Panc1 (cell line): ENCODE measurements at regions not wholly inside any gene's neighbourhood (a gene's known extent, or its start where the extent isn't known, plus 50 kb on each side); places are given as distances from the start of the nearest gene placed in this dataset.
"Not testable (repeated sequence)": the region's sequence is repeated elsewhere in the genome, so short reads cannot be mapped to it uniquely, and the experiment has no call there.

ENCODE experiments used
- ATAC-seq: fragments of 200-7000 bp; cut with Tn5 transposase; 2 replicates; pipeline ENCODE4 v1.9.1; 2020; ENCODE audit warnings: mild to moderate bottlenecking, moderate library complexity
- BruUV-seq: library from RNA; stranded (reverse); fragments of 400-500 nt; replicated peaks from 2 replicates; lab custom pipeline; 2021; lab: Mats Ljungman, UMichigan
- CTCF ChIA-PET: fragments of 300-600 bp; sonication (Branson Sonifier 250); formaldehyde crosslinking; loops from one replicate; lab custom pipeline; 2022; ENCODE audit warnings: antibody characterized with exemption; lab: Charles Lee
- POLR2A ChIA-PET: fragments of 300-600 bp; sonication (Branson Sonifier 250); formaldehyde crosslinking; loops from one replicate; lab custom pipeline; 2022; ENCODE audit warnings: antibody characterized with exemption; lab: Charles Lee
- DNase-seq: peaks from one replicate; pipeline ENCODE4 v3.0.0-alpha.2; 2010; ENCODE audit warnings: low read depth, low spot score
- H3K27ac ChIP-seq: 2 replicates; pipeline ENCODE4 v1.5.1; 2011; ENCODE audit warnings: mild to moderate bottlenecking, low read length, inconsistent platforms
- H3K27me3 ChIP-seq: fragments of 200-500 bp; sonication (Bioruptor generic); 2 replicates; pipeline ENCODE4 v1.6.0; 2014; ENCODE audit warnings: low read length, inconsistent platforms; ENCODE audit not compliant: control insufficient read depth, insufficient read depth
- H3K36me3 ChIP-seq: fragments of 200-500 bp; sonication (Bioruptor generic); 2 replicates; pipeline ENCODE4 v1.5.1; 2014; ENCODE audit warnings: inconsistent platforms, mild to moderate bottlenecking, low read length, moderate library complexity; ENCODE audit not compliant: control insufficient read depth, insufficient read depth
- H3K4me1 ChIP-seq: 2 replicates; pipeline ENCODE4 v1.5.1; 2011; ENCODE audit warnings: inconsistent platforms, mild to moderate bottlenecking, low read length, moderate library complexity; ENCODE audit not compliant: control insufficient read depth, insufficient read depth
- H3K4me3 ChIP-seq, 2 experiments: 2 replicates each; pipeline ENCODE4 v1.5.1; 2011 to 2012; ENCODE audit warnings: low read depth in 2 of 2, low read length in 2 of 2, mild to moderate bottlenecking in 2 of 2, inconsistent platforms in 1 of 2, moderate library complexity in 1 of 2
- H3K9me3 ChIP-seq: fragments of 200-500 bp; sonication (Bioruptor generic); 2 replicates; pipeline ENCODE4 v1.5.1; 2014; ENCODE audit warnings: low read depth, mild to moderate bottlenecking, inconsistent platforms, low read length, moderate library complexity; ENCODE audit not compliant: control insufficient read depth, insufficient read depth
- POLR2AphosphoS5 ChIP-seq: IDR thresholded peaks from 2 replicates; pipeline ENCODE4 v1.6.1; 2012; ENCODE audit warnings: mild to moderate bottlenecking, low read depth, low read length, moderate library complexity
- SIN3A ChIP-seq: IDR thresholded peaks from 2 replicates; pipeline ENCODE4 v1.6.1; 2012; ENCODE audit warnings: low read depth, mild to moderate bottlenecking, low read length, moderate library complexity, borderline replicate concordance; ENCODE audit not compliant: insufficient read depth
- TCF7L2 ChIP-seq: IDR thresholded peaks from 2 replicates; pipeline ENCODE4 v1.6.1; 2011; ENCODE audit warnings: mild to moderate bottlenecking, low read depth, low read length, inconsistent platforms
- in situ Hi-C: cut with HindIII; loops from 2 replicates; pipeline ENCODE4 v1.10.0; 2016; ENCODE audit warnings: low sequenced_read_pairs, low pct_unique_long_range_greater_than_20kb
- intact Hi-C: fragments of 100-400 bp; cut with micrococcal nuclease; formaldehyde crosslinking; loops from one replicate; pipeline ENCODE4 v1.10.0; 2022; ENCODE audit not compliant: unreplicated experiment
- TF ChIP-seq, protein P1 (sequence below): fragments of 450-650 bp; IDR thresholded peaks from 2 replicates; pipeline ENCODE4 v1.5.1; 2017; ENCODE audit warnings: mild to moderate bottlenecking
- TF ChIP-seq, protein P2 (sequence below), 2 experiments: IDR thresholded peaks; 2 replicates each; pipeline ENCODE4 v1.6.1; 2011 to 2012; ENCODE audit warnings: low read depth in 2 of 2, control low read depth in 1 of 2, low read length in 1 of 2, mild to moderate bottlenecking in 1 of 2, moderate library complexity in 1 of 2; ENCODE audit not compliant: insufficient read depth in 1 of 2

DNA sequence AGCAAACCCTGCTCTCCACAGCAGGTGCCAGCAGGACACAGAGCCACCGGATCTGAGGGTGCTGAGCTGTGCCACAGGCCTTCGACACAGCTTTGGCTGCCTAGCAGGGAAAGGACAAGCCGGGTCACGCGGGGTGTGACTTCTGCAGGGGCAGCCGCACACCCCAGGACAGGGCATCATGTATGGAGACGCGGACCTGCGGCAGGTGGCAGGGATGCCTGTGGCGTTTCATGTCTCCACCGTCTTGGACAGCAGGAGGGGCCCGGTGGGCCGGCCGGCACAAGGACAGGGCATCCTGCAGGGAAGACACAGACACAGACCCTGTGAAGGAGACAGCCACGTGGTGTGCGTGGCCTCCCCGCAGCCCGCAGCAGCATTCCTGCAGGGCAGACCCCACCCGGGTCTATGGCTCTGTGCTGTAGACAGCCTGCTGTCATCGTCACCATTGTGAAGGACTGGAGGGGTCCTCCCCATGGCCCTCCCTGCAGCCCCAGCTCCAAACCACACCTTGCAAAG, 109.2 kb downstream of the PDGFA start:
- no peaks in the 10 kb centered on the region for H3K4me1 ChIP-seq
- no peak overlapping the region for H3K27ac ChIP-seq
- intact Hi-C loops = no loop called here
- BruUV-seq = no TSS peak
- TF ChIP-seq POLR2AphosphoS5 (no peak), TCF7L2 (no peak), SIN3A (no peak)
- TF ChIP-seq, protein P1, sequence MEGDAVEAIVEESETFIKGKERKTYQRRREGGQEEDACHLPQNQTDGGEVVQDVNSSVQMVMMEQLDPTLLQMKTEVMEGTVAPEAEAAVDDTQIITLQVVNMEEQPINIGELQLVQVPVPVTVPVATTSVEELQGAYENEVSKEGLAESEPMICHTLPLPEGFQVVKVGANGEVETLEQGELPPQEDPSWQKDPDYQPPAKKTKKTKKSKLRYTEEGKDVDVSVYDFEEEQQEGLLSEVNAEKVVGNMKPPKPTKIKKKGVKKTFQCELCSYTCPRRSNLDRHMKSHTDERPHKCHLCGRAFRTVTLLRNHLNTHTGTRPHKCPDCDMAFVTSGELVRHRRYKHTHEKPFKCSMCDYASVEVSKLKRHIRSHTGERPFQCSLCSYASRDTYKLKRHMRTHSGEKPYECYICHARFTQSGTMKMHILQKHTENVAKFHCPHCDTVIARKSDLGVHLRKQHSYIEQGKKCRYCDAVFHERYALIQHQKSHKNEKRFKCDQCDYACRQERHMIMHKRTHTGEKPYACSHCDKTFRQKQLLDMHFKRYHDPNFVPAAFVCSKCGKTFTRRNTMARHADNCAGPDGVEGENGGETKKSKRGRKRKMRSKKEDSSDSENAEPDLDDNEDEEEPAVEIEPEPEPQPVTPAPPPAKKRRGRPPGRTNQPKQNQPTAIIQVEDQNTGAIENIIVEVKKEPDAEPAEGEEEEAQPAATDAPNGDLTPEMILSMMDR = no peak
- TF ChIP-seq, protein P2, sequence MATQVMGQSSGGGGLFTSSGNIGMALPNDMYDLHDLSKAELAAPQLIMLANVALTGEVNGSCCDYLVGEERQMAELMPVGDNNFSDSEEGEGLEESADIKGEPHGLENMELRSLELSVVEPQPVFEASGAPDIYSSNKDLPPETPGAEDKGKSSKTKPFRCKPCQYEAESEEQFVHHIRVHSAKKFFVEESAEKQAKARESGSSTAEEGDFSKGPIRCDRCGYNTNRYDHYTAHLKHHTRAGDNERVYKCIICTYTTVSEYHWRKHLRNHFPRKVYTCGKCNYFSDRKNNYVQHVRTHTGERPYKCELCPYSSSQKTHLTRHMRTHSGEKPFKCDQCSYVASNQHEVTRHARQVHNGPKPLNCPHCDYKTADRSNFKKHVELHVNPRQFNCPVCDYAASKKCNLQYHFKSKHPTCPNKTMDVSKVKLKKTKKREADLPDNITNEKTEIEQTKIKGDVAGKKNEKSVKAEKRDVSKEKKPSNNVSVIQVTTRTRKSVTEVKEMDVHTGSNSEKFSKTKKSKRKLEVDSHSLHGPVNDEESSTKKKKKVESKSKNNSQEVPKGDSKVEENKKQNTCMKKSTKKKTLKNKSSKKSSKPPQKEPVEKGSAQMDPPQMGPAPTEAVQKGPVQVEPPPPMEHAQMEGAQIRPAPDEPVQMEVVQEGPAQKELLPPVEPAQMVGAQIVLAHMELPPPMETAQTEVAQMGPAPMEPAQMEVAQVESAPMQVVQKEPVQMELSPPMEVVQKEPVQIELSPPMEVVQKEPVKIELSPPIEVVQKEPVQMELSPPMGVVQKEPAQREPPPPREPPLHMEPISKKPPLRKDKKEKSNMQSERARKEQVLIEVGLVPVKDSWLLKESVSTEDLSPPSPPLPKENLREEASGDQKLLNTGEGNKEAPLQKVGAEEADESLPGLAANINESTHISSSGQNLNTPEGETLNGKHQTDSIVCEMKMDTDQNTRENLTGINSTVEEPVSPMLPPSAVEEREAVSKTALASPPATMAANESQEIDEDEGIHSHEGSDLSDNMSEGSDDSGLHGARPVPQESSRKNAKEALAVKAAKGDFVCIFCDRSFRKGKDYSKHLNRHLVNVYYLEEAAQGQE (IDR thresholded peaks at IDR 0.05; ENCODE audit: insufficient read depth in 1 of 2, low read depth in 2 of 2, low read length in 1 of 2) = no peak
- no peak overlapping the region for H3K4me3 ChIP-seq
- H3K36me3 ChIP-seq = no peaks in the 10 kb centered on the region
- no peaks in the 10 kb centered on the region for H3K9me3 ChIP-seq
- in situ Hi-C loops = no loop called here
- ATAC-seq = peak; percentile 62
- ChIA-PET CTCF (no interaction called here), POLR2A (no interaction called here)
- peaks cover 16% of the 10 kb centered on the region; the same call in 1 of the 2 replicates for H3K27me3 ChIP-seq
- no peak for DNase-seq

DNA sequence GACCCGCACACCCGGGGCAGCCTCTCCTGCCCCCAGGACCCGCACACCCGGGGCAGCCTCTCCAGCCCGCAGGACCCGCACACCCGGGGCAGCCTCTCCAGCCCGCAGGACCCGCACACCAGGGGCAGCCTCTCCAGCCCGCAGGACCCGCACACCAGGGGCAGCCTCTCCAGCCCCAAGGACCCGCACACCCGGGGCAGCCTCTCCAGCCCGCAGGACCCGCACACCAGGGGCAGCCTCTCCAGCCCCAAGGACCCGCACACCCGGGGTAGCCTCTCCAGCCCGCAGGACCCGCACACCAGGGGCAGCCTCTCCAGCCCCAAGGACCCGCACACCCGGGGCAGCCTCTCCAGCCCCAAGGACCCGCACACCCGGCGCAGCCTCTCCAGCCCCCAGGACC, 108.5 kb downstream of the PDGFA start:
- POLR2A ChIA-PET, in situ Hi-C loops, BruUV-seq, H3K4me3 ChIP-seq, H3K9me3 ChIP-seq, H3K27ac ChIP-seq, ATAC-seq, DNase-seq, H3K36me3 ChIP-seq, CTCF ChIA-PET, intact Hi-C loops, H3K4me1 ChIP-seq: not testable (repeated sequence)
- H3K27me3 ChIP-seq = peaks cover 10% of the 10 kb centered on the region; the same call in 1 of the 2 replicates

DNA sequence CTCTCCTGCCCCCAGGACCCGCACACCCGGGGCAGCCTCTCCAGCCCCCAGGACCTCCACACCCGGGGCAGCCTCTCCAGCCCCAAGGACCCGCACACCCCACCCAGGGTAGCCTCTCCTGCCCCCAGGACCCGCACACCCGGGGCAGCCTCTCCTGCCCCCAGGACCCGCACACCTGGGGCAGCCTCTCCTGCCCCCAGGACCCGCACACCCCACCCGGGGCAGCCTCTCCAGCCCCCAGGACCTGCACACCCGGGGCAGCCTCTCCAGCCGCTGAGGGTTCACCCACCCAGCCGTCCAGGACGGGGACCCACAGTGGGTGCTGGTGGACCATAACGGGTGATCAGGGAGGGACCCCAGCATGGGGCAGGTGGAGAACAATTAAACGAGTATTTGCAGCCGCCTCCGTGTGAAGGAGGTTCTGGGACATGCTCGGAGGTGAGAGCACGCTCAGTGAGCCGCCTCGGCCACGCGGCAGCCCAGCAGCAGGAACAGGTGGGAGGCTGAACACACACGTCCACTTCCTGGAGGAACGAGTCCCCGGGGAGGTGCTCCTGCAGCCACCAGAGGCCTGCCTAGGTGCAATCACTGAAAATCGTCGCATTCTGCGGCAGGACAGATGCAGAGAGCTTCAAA, 107.9 kb downstream of the PDGFA start:
- no peaks in the 10 kb centered on the region for H3K4me1 ChIP-seq
- no peaks in the 10 kb centered on the region for H3K9me3 ChIP-seq
- peaks cover 6% of the 10 kb centered on the region; the same call in 1 of the 2 replicates for H3K27me3 ChIP-seq
- TF ChIP-seq, protein P2 (IDR thresholded peaks at IDR 0.05; ENCODE audit: insufficient read depth in 1 of 2, low read depth in 2 of 2, low read length in 1 of 2) = no peak
- TF ChIP-seq TCF7L2 = no peak
- TF ChIP-seq, protein P1 = no peak
- DNase-seq (no peak), ATAC-seq (no peak)
- POLR2A ChIA-PET = no interaction called here
- no peak overlapping the region for H3K4me3 ChIP-seq
- in situ Hi-C loops (no loop called here), intact Hi-C loops (no loop called here)
- H3K27ac ChIP-seq = no peak overlapping the region
- no peaks in the 10 kb centered on the region for H3K36me3 ChIP-seq
- no TSS peak for BruUV-seq
- CTCF ChIA-PET = no interaction called here
